GM12874 (cell line): ENCODE measurements at regions not wholly inside any gene's neighbourhood (a gene's known extent, or its start where the extent isn't known, plus 50 kb on each side); places are given as distances from the start of the nearest gene placed in this dataset.

Experiments
- CTCF ChIP-seq: IDR thresholded peaks from 2 replicates; pipeline ENCODE4 v1.5.1; 2011; ENCODE audit warnings: low read depth, mild to moderate bottlenecking, control low read depth, low read length, moderate library complexity; ENCODE audit not compliant: insufficient read depth

- no peak for TF ChIP-seq CTCF
Observed at GRCh38 chr22:48897645-48898370, 929.9 kb downstream of the BRD1 start.

- no peak for TF ChIP-seq CTCF
Observed at GRCh38 chr22:48896766-48897644, 930.7 kb downstream of the BRD1 start.

- TF ChIP-seq CTCF = no peak
Observed at GRCh38 chr22:48895831-48896765, 931.6 kb downstream of the BRD1 start.

GRCh38 chr22:48895336-48895735, 932.3 kb downstream of the BRD1 start:
- TF ChIP-seq CTCF = no peak

DNA sequence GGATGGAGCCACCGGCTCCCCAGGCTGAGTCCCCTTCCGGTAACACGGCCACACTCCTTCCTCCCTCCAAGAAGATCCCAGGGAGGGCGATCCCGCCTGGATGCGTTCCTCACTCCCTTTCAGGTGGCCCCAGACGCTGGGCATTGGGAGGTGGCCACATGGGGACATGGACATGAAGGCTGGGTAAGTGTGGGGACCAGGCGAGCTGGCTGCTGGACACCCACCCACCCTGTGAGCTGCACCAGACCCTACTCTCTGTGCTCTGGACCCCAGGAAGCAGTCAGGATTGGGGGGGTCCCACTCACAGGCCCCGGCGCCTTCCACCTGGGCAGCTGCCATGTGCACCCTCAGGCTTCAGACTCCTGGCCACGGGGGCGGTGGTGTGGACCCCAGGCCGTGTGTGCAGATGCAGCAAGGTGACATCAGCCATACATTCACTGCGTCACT, 932.8 kb downstream of the BRD1 start:
- no peak for TF ChIP-seq CTCF

DNA sequence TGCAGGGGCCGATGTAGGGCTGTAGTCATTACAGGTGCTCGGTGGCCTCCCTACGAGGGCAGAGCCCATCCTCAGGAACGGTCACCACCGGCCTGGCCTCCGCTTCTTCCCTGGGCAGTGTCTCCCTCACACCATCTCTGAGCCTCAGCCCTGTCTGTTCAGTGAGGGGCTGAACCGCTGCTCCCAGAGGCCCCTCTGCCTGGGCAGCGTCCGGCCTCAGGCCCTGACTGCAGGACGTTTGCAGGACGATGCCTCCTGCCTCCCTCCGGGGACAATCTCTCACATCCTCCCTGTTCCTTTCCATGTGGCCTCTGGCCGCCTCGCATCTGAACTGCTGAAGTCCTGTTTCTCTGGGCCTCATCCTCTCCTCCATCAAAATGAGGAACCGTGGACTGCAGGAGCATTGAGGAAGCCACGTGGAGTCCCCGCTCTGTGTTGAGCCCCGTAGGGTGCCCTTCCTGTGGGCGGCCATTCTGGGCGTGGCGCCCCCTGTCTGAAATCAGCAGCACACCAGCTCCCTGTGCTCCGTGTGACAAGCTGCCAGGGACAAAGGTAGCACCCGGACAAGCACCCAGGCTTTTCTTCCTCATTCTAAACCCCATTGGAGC, 933.5 kb downstream of the BRD1 start:
- TF ChIP-seq CTCF = no peak
